ENCODE measurements at regions not wholly inside any gene's neighbourhood (a gene's known extent, or its start where the extent isn't known, plus 50 kb on each side); places are given as distances from the start of the nearest gene placed in this dataset.

DNA sequence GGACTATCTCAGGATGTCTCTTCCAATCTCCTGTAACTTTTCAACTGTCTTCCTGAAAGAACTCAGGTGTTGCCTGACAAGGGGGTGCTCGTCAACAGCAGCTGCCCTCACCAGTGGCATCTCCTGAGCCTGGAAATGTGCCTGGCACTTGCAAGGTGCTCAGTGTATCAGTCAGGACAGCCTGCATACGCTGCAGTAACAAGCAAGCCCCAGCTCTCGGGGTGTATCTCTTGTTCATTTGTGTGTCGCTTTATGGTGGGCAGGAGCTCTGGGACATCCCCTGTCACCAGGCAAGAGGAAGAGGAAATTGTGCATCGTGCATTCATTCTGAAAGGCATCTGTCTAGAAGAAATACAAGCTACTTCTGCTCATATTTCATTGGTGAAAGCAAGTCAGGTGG is 263.1 kb downstream of the DCDC2C start:
- Histone ChIP-seq H3K27ac (no peak overlapping the region), H3K9me3 (peaks cover under 1% of the 10 kb centered on the region; the same call in 1 of the 3 replicates), H3K4me3 (no peak overlapping the region), H3K4me1 (no peaks in the 10 kb centered on the region), H3K4me2 (no peak overlapping the region)
- ChIA-PET CTCF (interaction anchor here (1.2 kb wide), 1 partner anchor 10 kb away, joined by 3 read pairs; no protein-coding TSS in a partner anchor), POLR2A (no interaction called here)
- FAIRE-seq (no peak), ATAC-seq (no peak), DNase-seq (ENCODE audit: low read depth in 1 of 2, low spot score in 1 of 2) (no peak)
- WGBS (ENCODE audit: missing lambda C conversion rate), result 3% methylated on average over 5 of the region's 5 CpGs
- no peak for TF ChIP-seq EP300 (IDR thresholded peaks at IDR 0.05)
- TF ChIP-seq MYC (IDR thresholded peaks at IDR 0.05; ENCODE audit: borderline replicate concordance, low read length), result no peak
- no peak for TF ChIP-seq NFE2L2 (conservative IDR thresholded peaks at IDR 0.05; ENCODE audit: low read length)
- TF ChIP-seq ZC3H11A (IDR thresholded peaks at IDR 0.05), result no peak
- TF ChIP-seq CEBPB (IDR thresholded peaks at IDR 0.05), result no peak
- TF ChIP-seq HOXB13 (CRISPR knock-in tag; IDR thresholded peaks at IDR 0.05; ENCODE audit: low read depth), result no peak
- no peak for TF ChIP-seq TFCP2L1 (CRISPR knock-in tag; IDR thresholded peaks at IDR 0.05)
- TF ChIP-seq, protein P1, sequence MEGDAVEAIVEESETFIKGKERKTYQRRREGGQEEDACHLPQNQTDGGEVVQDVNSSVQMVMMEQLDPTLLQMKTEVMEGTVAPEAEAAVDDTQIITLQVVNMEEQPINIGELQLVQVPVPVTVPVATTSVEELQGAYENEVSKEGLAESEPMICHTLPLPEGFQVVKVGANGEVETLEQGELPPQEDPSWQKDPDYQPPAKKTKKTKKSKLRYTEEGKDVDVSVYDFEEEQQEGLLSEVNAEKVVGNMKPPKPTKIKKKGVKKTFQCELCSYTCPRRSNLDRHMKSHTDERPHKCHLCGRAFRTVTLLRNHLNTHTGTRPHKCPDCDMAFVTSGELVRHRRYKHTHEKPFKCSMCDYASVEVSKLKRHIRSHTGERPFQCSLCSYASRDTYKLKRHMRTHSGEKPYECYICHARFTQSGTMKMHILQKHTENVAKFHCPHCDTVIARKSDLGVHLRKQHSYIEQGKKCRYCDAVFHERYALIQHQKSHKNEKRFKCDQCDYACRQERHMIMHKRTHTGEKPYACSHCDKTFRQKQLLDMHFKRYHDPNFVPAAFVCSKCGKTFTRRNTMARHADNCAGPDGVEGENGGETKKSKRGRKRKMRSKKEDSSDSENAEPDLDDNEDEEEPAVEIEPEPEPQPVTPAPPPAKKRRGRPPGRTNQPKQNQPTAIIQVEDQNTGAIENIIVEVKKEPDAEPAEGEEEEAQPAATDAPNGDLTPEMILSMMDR (IDR thresholded peaks at IDR 0.05), result no peak
- TF ChIP-seq, protein P2, sequence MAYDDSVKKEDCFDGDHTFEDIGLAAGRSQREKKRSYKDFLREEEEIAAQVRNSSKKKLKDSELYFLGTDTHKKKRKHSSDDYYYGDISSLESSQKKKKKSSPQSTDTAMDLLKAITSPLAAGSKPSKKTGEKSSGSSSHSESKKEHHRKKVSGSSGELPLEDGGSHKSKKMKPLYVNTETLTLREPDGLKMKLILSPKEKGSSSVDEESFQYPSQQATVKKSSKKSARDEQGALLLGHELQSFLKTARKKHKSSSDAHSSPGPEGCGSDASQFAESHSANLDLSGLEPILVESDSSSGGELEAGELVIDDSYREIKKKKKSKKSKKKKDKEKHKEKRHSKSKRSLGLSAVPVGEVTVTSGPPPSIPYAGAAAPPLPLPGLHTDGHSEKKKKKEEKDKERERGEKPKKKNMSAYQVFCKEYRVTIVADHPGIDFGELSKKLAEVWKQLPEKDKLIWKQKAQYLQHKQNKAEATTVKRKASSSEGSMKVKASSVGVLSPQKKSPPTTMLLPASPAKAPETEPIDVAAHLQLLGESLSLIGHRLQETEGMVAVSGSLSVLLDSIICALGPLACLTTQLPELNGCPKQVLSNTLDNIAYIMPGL (CRISPR knock-in tag; IDR thresholded peaks at IDR 0.05; ENCODE audit: borderline replicate concordance), result no peak
- no peak for TF ChIP-seq POLR2A (IDR thresholded peaks at IDR 0.05; ENCODE audit: low read length)
- no peak for TF ChIP-seq RFX5 (IDR thresholded peaks at IDR 0.05)
- TF ChIP-seq, protein P3, sequence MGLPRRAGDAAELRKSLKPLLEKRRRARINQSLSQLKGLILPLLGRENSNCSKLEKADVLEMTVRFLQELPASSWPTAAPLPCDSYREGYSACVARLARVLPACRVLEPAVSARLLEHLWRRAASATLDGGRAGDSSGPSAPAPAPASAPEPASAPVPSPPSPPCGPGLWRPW (IDR thresholded peaks at IDR 0.05), result no peak
- no peak for TF ChIP-seq ZFP36 (IDR thresholded peaks at IDR 0.05; ENCODE audit: borderline replicate concordance, partially characterized antibody)

DNA sequence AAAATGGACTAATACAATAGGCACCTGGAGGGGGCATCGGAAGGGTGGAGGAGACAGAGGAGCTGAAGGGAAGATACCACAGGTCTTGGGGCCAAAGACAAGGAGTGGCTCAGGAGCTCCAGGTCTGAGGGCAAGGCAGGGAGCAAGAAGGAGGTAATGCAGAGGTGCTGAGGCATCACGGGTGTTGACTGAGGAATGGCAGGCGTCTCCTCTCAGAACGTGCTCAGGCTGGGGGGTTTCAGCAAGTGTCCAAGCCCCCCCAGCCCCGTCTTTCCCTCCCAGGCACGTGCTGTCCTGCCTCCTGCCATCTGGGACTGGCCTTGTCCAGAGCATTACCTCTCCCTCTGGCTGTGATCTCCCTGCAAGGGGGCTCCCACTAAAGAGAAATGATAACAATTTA is 265.4 kb downstream of the DCDC2C start:
- no peak for FAIRE-seq
- ChIA-PET CTCF (interaction anchor here (1.0 kb wide), 1 partner anchor 9 kb away, joined by 5 read pairs; no protein-coding TSS in a partner anchor), POLR2A (no interaction called here)
- H3K4me3 ChIP-seq, result no peak overlapping the region
- no peak for DNase-seq (ENCODE audit: low read depth in 1 of 2, low spot score in 1 of 2)
- ATAC-seq, result no peak
- no peak overlapping the region for H3K4me2 ChIP-seq
- peaks cover 9% of the 10 kb centered on the region; the same call in 2 of the 3 replicates for H3K9me3 ChIP-seq
- H3K4me1 ChIP-seq, result no peaks in the 10 kb centered on the region
- TF ChIP-seq, protein P4, sequence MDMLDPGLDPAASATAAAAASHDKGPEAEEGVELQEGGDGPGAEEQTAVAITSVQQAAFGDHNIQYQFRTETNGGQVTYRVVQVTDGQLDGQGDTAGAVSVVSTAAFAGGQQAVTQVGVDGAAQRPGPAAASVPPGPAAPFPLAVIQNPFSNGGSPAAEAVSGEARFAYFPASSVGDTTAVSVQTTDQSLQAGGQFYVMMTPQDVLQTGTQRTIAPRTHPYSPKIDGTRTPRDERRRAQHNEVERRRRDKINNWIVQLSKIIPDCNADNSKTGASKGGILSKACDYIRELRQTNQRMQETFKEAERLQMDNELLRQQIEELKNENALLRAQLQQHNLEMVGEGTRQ (IDR thresholded peaks at IDR 0.05), result no peak
- TF ChIP-seq CHD4 (IDR thresholded peaks at IDR 0.05; ENCODE audit: borderline replicate concordance), result no peak
- TF ChIP-seq RFX5 (IDR thresholded peaks at IDR 0.05), result no peak
- no peak for TF ChIP-seq HEYL (CRISPR knock-in tag; IDR thresholded peaks at IDR 0.05)
- TF ChIP-seq POLR2A (IDR thresholded peaks at IDR 0.05; ENCODE audit: low read length), result no peak
- TF ChIP-seq GATA3 (IDR thresholded peaks at IDR 0.05; ENCODE audit: borderline replicate concordance), result no peak
- TF ChIP-seq, protein P5, sequence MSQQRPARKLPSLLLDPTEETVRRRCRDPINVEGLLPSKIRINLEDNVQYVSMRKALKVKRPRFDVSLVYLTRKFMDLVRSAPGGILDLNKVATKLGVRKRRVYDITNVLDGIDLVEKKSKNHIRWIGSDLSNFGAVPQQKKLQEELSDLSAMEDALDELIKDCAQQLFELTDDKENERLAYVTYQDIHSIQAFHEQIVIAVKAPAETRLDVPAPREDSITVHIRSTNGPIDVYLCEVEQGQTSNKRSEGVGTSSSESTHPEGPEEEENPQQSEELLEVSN (IDR thresholded peaks at IDR 0.05; ENCODE audit: borderline replicate concordance, low read depth), result no peak
- no peak for TF ChIP-seq PHF8 (IDR thresholded peaks at IDR 0.05; ENCODE audit: borderline replicate concordance, low read depth)
- TF ChIP-seq, protein P6, sequence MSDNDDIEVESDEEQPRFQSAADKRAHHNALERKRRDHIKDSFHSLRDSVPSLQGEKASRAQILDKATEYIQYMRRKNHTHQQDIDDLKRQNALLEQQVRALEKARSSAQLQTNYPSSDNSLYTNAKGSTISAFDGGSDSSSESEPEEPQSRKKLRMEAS (IDR thresholded peaks at IDR 0.05), result no peak
- no peak for TF ChIP-seq CEBPB (IDR thresholded peaks at IDR 0.05)
- TF ChIP-seq RCOR1 (IDR thresholded peaks at IDR 0.05; ENCODE audit: low read depth, low read length), result no peak
- TF ChIP-seq ESRRA (IDR thresholded peaks at IDR 0.05; ENCODE audit: borderline replicate concordance, low read length), result no peak
- TF ChIP-seq, protein P3 (IDR thresholded peaks at IDR 0.05), result no peak
- TF ChIP-seq, protein P1 (IDR thresholded peaks at IDR 0.05), result no peak
- TF ChIP-seq HOXB5 (CRISPR knock-in tag; IDR thresholded peaks at IDR 0.05), result no peak
- TF ChIP-seq, protein P7, sequence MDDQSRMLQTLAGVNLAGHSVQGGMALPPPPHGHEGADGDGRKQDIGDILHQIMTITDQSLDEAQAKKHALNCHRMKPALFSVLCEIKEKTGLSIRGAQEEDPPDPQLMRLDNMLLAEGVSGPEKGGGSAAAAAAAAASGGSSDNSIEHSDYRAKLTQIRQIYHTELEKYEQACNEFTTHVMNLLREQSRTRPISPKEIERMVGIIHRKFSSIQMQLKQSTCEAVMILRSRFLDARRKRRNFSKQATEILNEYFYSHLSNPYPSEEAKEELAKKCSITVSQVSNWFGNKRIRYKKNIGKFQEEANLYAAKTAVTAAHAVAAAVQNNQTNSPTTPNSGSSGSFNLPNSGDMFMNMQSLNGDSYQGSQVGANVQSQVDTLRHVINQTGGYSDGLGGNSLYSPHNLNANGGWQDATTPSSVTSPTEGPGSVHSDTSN (IDR thresholded peaks at IDR 0.05), result no peak
- TF ChIP-seq, protein P2 (CRISPR knock-in tag; IDR thresholded peaks at IDR 0.05; ENCODE audit: borderline replicate concordance), result no peak
- TF ChIP-seq JUN (IDR thresholded peaks at IDR 0.05), result no peak
- TF ChIP-seq CBX8 (IDR thresholded peaks at IDR 0.05), result no peak
- no peak for TF ChIP-seq HOXB13 (CRISPR knock-in tag; IDR thresholded peaks at IDR 0.05; ENCODE audit: low read depth)
- H3K27ac ChIP-seq, result no peak overlapping the region
- WGBS (ENCODE audit: missing lambda C conversion rate), result 6% methylated on average over 6 of the region's 6 CpGs
